RWPE2 (cell line): ENCODE measurements at regions not wholly inside any gene's neighbourhood (a gene's known extent, or its start where the extent isn't known, plus 50 kb on each side); places are given as distances from the start of the nearest gene placed in this dataset.
A peak's percentile ranks its signal among the peaks of the same experiment; 100 is the strongest.

Experiments
- ATAC-seq: fragments of 200-7000 bp; cut with Tn5 transposase; 3 replicates; pipeline ENCODE4 v1.9.1; 2021; ENCODE audit warnings: low read depth
- DNase-seq: peaks from one replicate; pipeline ENCODE4 v3.0.0-alpha.2; 2020; ENCODE audit warnings: low spot score
- H3K27ac ChIP-seq: fragments of 450-650 bp; 2 replicates; pipeline ENCODE4 v1.5.1; 2017; ENCODE audit warnings: mild to moderate bottlenecking; ENCODE audit not compliant: poor library complexity, severe bottlenecking
- H3K27me3 ChIP-seq: fragments of 250-450 bp; sonication (Bioruptor Pico); 2 replicates; pipeline ENCODE4 v1.5.1; 2021; ENCODE audit warnings: mild to moderate bottlenecking, moderate library complexity; ENCODE audit not compliant: insufficient read depth, poor library complexity, severe bottlenecking
- H3K36me3 ChIP-seq: fragments of 250-450 bp; sonication (Bioruptor Pico); 2 replicates; pipeline ENCODE4 v1.5.1; 2020; ENCODE audit warnings: low read depth, mild to moderate bottlenecking, moderate library complexity
- H3K4me1 ChIP-seq: fragments of 250-450 bp; sonication (Bioruptor Pico); 2 replicates; pipeline ENCODE4 v1.5.1; 2021; ENCODE audit warnings: mild to moderate bottlenecking, moderate library complexity; ENCODE audit not compliant: insufficient read depth, poor library complexity, severe bottlenecking
- H3K4me3 ChIP-seq: fragments of 250-450 bp; sonication (Bioruptor Pico); 2 replicates; pipeline ENCODE4 v1.5.1; 2021; ENCODE audit warnings: mild to moderate bottlenecking, moderate library complexity; ENCODE audit not compliant: severe bottlenecking
- H3K9me3 ChIP-seq: fragments of 250-450 bp; sonication (Bioruptor Pico); 2 replicates; pipeline ENCODE4 v1.5.1; 2021; ENCODE audit warnings: mild to moderate bottlenecking, moderate library complexity; ENCODE audit not compliant: severe bottlenecking
- TF ChIP-seq, protein P1 (sequence below): fragments of 450-650 bp; IDR thresholded peaks from one replicate; pipeline ENCODE4 v1.5.1; 2017; ENCODE audit warnings: mild to moderate bottlenecking, moderate library complexity; ENCODE audit not compliant: poor library complexity, severe bottlenecking

GRCh38 chr19:32222556-32222955 lies 122.9 kb upstream of the ZNF507 start:
- no peaks in the 10 kb centered on the region for H3K9me3 ChIP-seq
- no peak overlapping the region for H3K27ac ChIP-seq
- no peak for DNase-seq
- H3K27me3 ChIP-seq: peaks cover 20% of the 10 kb centered on the region
- no peaks in the 10 kb centered on the region for H3K36me3 ChIP-seq
- no peak overlapping the region for H3K4me3 ChIP-seq
- H3K4me1 ChIP-seq: no peaks in the 10 kb centered on the region
- TF ChIP-seq, protein P1, sequence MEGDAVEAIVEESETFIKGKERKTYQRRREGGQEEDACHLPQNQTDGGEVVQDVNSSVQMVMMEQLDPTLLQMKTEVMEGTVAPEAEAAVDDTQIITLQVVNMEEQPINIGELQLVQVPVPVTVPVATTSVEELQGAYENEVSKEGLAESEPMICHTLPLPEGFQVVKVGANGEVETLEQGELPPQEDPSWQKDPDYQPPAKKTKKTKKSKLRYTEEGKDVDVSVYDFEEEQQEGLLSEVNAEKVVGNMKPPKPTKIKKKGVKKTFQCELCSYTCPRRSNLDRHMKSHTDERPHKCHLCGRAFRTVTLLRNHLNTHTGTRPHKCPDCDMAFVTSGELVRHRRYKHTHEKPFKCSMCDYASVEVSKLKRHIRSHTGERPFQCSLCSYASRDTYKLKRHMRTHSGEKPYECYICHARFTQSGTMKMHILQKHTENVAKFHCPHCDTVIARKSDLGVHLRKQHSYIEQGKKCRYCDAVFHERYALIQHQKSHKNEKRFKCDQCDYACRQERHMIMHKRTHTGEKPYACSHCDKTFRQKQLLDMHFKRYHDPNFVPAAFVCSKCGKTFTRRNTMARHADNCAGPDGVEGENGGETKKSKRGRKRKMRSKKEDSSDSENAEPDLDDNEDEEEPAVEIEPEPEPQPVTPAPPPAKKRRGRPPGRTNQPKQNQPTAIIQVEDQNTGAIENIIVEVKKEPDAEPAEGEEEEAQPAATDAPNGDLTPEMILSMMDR: no peak
- no peak for ATAC-seq

DNA sequence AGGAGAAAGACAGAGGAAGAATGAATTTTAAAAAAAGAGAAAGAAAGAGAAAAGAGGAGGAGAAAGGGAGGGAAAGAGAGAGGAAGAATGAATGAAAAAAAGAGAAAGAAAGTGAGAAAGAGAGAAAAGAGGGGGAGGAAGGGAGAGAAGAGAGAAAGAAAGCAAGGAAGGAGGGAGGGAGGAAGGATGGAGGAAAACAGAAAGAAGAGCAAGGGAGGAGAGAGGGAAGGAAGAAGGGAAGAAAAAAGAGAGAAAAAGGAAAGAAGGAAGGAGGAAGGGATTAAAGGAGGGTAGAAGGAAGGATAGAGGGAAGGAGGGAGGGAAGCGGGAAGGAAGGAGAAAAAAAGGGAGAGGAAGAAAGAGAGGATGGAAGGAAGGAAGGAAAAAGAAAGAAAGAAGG lies 122.3 kb upstream of the ZNF507 start:
- Histone ChIP-seq H3K27me3 (peaks cover 20% of the 10 kb centered on the region), H3K4me1 (no peaks in the 10 kb centered on the region), H3K27ac (no peak overlapping the region), H3K4me3 (no peak overlapping the region), H3K9me3 (no peaks in the 10 kb centered on the region), H3K36me3 (no peaks in the 10 kb centered on the region)
- DNase-seq (no peak), ATAC-seq (no peak)
- TF ChIP-seq, protein P1: no peak

- Histone ChIP-seq H3K27me3 (peaks cover 20% of the 10 kb centered on the region), H3K4me1 (no peaks in the 10 kb centered on the region), H3K27ac (no peak overlapping the region), H3K4me3 (no peak overlapping the region), H3K9me3 (no peaks in the 10 kb centered on the region), H3K36me3 (no peaks in the 10 kb centered on the region)
- DNase-seq (no peak), ATAC-seq (peak; percentile 56)
- TF ChIP-seq, protein P1: no peak
Observed at GRCh38 chr19:32223595-32224370, 121.6 kb upstream of the ZNF507 start.

- Histone ChIP-seq H3K36me3 (no peaks in the 10 kb centered on the region), H3K27ac (no peak overlapping the region), H3K9me3 (no peaks in the 10 kb centered on the region), H3K4me3 (no peak overlapping the region), H3K4me1 (no peaks in the 10 kb centered on the region), H3K27me3 (peaks cover 20% of the 10 kb centered on the region)
- ATAC-seq (peak; percentile 72), DNase-seq (no peak)
- TF ChIP-seq, protein P1: peak; percentile 95
Observed at GRCh38 chr19:32224371-32225244, 120.8 kb upstream of the ZNF507 start.
